ENCODE measurements at regions not wholly inside any gene's neighbourhood (a gene's known extent, or its start where the extent isn't known, plus 50 kb on each side); places are given as distances from the start of the nearest gene placed in this dataset.

DNA sequence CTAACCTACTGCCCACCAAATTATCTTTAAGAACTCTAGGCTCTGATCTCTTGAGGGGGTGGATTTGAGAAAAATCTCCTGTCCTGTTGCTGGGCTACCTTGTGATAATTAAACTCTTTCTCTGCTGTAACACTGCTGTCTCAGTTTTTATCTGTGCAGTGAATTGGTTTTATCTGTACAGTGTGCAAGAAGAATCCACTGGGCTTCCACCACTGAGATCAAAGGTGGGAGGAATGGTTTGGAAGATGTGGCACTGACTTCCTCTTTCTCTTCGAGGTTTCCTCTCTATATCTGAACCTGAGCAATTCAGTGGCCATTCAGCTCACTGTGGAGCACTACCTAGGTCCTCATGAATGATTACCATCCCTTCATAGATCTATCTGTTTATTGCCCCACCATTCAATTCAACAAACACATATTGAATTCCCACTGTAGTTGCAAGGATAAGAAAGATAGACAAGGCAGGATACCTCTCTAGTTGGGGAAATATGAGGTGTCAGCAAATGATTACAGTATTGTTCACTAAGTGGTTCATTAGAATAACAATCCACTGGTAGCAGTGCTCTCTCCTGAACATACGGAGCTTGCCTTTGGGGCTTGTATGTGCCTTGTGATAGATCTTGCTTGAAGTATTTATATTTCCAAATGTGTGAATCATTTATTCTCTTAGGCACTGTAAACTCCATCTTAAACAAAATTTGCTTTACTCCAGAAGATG is 172.1 kb upstream of the ARG1 start:
- Histone ChIP-seq H3K4me3 (no peak overlapping the region), H3K4me1 (ENCODE audit: control insufficient read depth in 5 of 5, insufficient read depth in 5 of 5, low read length in 5 of 5) (peaks cover 0 to 1% (median 0%) of the 10 kb centered on the region in 5 donors), H3K36me3 (ENCODE audit: control insufficient read depth in 4 of 4, insufficient read depth in 4 of 4, low read length in 4 of 4) (no peaks in the 10 kb centered on the region), H3K27me3 (ENCODE audit: control insufficient read depth in 3 of 3, insufficient read depth in 3 of 3, low read length in 2 of 3) (no peaks in the 10 kb centered on the region), H3K9me3 (ENCODE audit: control insufficient read depth in 4 of 4, insufficient read depth in 3 of 4, low read length in 3 of 4) (peaks cover 0 to 4% (median under 1%) of the 10 kb centered on the region in 4 donors), H3K9ac (ENCODE audit: insufficient read depth in 1 of 2, low read length in 2 of 2) (no peak overlapping the region), H3K27ac (ENCODE audit: low read depth in 1 of 2, low read length in 1 of 2) (no peak overlapping the region)
- TF ChIP-seq, protein P1, sequence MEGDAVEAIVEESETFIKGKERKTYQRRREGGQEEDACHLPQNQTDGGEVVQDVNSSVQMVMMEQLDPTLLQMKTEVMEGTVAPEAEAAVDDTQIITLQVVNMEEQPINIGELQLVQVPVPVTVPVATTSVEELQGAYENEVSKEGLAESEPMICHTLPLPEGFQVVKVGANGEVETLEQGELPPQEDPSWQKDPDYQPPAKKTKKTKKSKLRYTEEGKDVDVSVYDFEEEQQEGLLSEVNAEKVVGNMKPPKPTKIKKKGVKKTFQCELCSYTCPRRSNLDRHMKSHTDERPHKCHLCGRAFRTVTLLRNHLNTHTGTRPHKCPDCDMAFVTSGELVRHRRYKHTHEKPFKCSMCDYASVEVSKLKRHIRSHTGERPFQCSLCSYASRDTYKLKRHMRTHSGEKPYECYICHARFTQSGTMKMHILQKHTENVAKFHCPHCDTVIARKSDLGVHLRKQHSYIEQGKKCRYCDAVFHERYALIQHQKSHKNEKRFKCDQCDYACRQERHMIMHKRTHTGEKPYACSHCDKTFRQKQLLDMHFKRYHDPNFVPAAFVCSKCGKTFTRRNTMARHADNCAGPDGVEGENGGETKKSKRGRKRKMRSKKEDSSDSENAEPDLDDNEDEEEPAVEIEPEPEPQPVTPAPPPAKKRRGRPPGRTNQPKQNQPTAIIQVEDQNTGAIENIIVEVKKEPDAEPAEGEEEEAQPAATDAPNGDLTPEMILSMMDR (IDR thresholded peaks at IDR 0.05; ENCODE audit: control extremely low read depth, extremely low read depth) = no peak
- ATAC-seq (ENCODE audit: insufficient read depth, low FRiP score) = no peak
- no peak for DNase-seq
- WGBS, 2 donors = 81 to 85% methylated on average over 2 of the region's 2 CpGs

DNA sequence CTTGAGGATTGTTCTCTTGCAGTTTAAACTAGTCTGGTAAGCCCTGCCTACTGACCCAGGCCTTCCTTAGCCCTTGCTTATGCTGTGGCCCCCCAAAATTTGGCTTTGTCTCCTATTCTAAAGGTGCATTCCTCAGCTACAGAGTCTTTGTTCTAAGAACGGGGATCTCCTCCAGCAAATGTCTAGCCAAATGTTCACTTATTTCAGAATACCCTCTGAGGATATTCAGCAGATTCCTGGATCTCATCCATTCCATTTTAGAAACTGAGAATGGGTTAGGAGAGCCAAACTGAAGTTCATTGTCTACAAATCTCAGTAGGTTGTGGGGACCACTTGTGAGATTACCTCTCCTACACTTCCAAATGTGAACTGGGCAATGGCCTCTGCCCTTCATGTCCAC is 164.2 kb upstream of the ARG1 start:
- ATAC-seq (ENCODE audit: insufficient read depth, low FRiP score) = no peak
- Histone ChIP-seq H3K4me3 (no peak overlapping the region), H3K27ac (ENCODE audit: low read depth in 1 of 2, low read length in 1 of 2) (no peak overlapping the region), H3K4me1 (ENCODE audit: control insufficient read depth in 5 of 5, insufficient read depth in 5 of 5, low read length in 5 of 5) (no peaks in the 10 kb centered on the region), H3K27me3 (ENCODE audit: control insufficient read depth in 3 of 3, insufficient read depth in 3 of 3, low read length in 2 of 3) (no peaks in the 10 kb centered on the region), H3K36me3 (ENCODE audit: control insufficient read depth in 4 of 4, insufficient read depth in 4 of 4, low read length in 4 of 4) (no peaks in the 10 kb centered on the region), H3K9me3 (ENCODE audit: control insufficient read depth in 4 of 4, insufficient read depth in 3 of 4, low read length in 3 of 4) (no peaks in the 10 kb centered on the region), H3K9ac (ENCODE audit: insufficient read depth in 1 of 2, low read length in 2 of 2) (no peak overlapping the region)
- TF ChIP-seq, protein P1 (IDR thresholded peaks at IDR 0.05; ENCODE audit: control extremely low read depth, extremely low read depth) = no peak
- no peak for DNase-seq
- 92 to 96% methylated on average over 1 of the region's 1 CpG for WGBS, 2 donors

DNA sequence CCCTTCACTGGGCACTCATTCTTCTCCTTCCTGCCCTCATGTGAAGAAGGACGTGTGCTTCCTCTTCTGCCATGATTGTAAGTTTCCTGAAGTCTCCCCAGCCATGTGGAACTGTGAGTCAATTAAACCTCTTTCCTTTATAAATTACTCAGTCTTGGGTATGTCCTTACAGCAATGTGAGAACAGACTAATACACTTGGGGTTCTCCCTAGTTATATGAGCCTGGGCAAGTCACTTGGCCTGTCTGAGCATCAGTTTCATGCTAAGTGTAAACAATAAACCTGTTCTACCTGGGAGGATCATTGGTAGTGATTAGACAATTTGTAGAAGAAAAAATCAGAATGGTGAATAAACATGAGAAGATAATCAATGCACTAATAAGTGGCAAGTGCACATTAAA is 162.2 kb upstream of the ARG1 start:
- H3K4me1 ChIP-seq (ENCODE audit: control insufficient read depth in 5 of 5, insufficient read depth in 5 of 5, low read length in 5 of 5) = no peaks in the 10 kb centered on the region
- H3K27ac ChIP-seq (ENCODE audit: low read depth in 1 of 2, low read length in 1 of 2) = no peak overlapping the region
- H3K9ac ChIP-seq (ENCODE audit: insufficient read depth in 1 of 2, low read length in 2 of 2) = no peak overlapping the region
- H3K4me3 ChIP-seq = no peak overlapping the region
- DNase-seq = no peak
- TF ChIP-seq, protein P1 (IDR thresholded peaks at IDR 0.05; ENCODE audit: control extremely low read depth, extremely low read depth) = no peak
- no peaks in the 10 kb centered on the region for H3K36me3 ChIP-seq (ENCODE audit: control insufficient read depth in 4 of 4, insufficient read depth in 4 of 4, low read length in 4 of 4)
- 65% methylated on average over 1 of the region's 1 CpG for WGBS, 2 donors
- no peaks in the 10 kb centered on the region for H3K27me3 ChIP-seq (ENCODE audit: control insufficient read depth in 3 of 3, insufficient read depth in 3 of 3, low read length in 2 of 3)
- H3K9me3 ChIP-seq (ENCODE audit: control insufficient read depth in 4 of 4, insufficient read depth in 3 of 4, low read length in 3 of 4) = no peaks in the 10 kb centered on the region
- ATAC-seq (ENCODE audit: insufficient read depth, low FRiP score) = no peak
